Natural killer cell (primary cell): ENCODE measurements at regions not wholly inside any gene's neighbourhood (a gene's known extent, or its start where the extent isn't known, plus 50 kb on each side); places are given as distances from the start of the nearest gene placed in this dataset.

Experiments
- ATAC-seq, 3 donors: fragments of 150-1000 bp in 2 of 3; fragments of 200-7000 bp in 1 of 3; cut with Tn5 transposase; 1 replicate in 1 of 3; 2 replicates in 2 of 3; pipeline ENCODE4 v1.10.0; 2021; ENCODE audit warnings: mild to moderate bottlenecking in 2 of 3, moderate library complexity in 2 of 3
- DNase-seq, 2 donors: peaks; one replicate each; pipeline versions ENCODE4 v3.0.0 to v3.0.0-alpha.2; 2013 to 2021; ENCODE audit warnings: mixed read lengths in 1 of 2
- H3K27ac ChIP-seq: one replicate; pipeline ENCODE4 v1.5.1; 2013; ENCODE audit warnings: mild to moderate bottlenecking, low read length
- H3K27me3 ChIP-seq: one replicate; pipeline ENCODE4 v1.6.1; 2013; ENCODE audit warnings: low read length; ENCODE audit not compliant: control insufficient read depth, insufficient read depth
- H3K36me3 ChIP-seq: one replicate; pipeline ENCODE4 v1.6.1; 2013; ENCODE audit warnings: low read length; ENCODE audit not compliant: control insufficient read depth, insufficient read depth
- H3K4me1 ChIP-seq: one replicate; pipeline ENCODE4 v1.6.1; 2013; ENCODE audit warnings: low read length; ENCODE audit not compliant: control insufficient read depth, insufficient read depth
- H3K4me3 ChIP-seq: one replicate; pipeline ENCODE4 v1.5.1; 2013; ENCODE audit warnings: low read length
- H3K9me3 ChIP-seq: one replicate; pipeline ENCODE4 v1.6.1; 2013; ENCODE audit warnings: low read length; ENCODE audit not compliant: control insufficient read depth, insufficient read depth
- H3K27ac Mint-ChIP-seq, 2 donors: one replicate each; pipeline ENCODE4 v1.8.0; 2022; ENCODE audit warnings: mild to moderate bottlenecking in 2 of 2, mixed read lengths in 2 of 2, moderate library complexity in 1 of 2
- H3K27me3 Mint-ChIP-seq, 2 donors: one replicate each; pipeline ENCODE4 v1.8.0; 2022; ENCODE audit warnings: low read depth in 2 of 2, mixed read lengths in 2 of 2
- H3K36me3 Mint-ChIP-seq: one replicate; pipeline ENCODE4 v1.8.0; 2022; ENCODE audit warnings: mixed read lengths
- H3K4me1 Mint-ChIP-seq, 2 donors: one replicate each; pipeline ENCODE4 v1.8.0; 2022; ENCODE audit warnings: mixed read lengths in 2 of 2
- H3K4me3 Mint-ChIP-seq: one replicate; pipeline ENCODE4 v1.8.0; 2022; ENCODE audit warnings: mild to moderate bottlenecking, moderate library complexity, mixed read lengths
- H3K9me3 Mint-ChIP-seq, 2 donors: one replicate each; pipeline ENCODE4 v1.8.0; 2022; ENCODE audit warnings: mixed read lengths in 2 of 2
- WGBS: methylation state at CpG from one replicate; pipeline ENCODE4 v1.1.7; 2013; ENCODE audit warnings: missing lambda C conversion rate; ENCODE audit not compliant: insufficient coverage; 5-methylcytosine and 5-hydroxymethylcytosine counted together
- intact Hi-C: fragments of 100-400 bp; cut with micrococcal nuclease; formaldehyde crosslinking; loops from one replicate; pipeline ENCODE4 v1.14.2; 2022
- TF ChIP-seq, protein P1 (sequence below): fragments of 200-600 bp; IDR thresholded peaks from one replicate; pipeline ENCODE4 v1.8.0; 2022; ENCODE audit warnings: antibody characterized with exemption

DNA sequence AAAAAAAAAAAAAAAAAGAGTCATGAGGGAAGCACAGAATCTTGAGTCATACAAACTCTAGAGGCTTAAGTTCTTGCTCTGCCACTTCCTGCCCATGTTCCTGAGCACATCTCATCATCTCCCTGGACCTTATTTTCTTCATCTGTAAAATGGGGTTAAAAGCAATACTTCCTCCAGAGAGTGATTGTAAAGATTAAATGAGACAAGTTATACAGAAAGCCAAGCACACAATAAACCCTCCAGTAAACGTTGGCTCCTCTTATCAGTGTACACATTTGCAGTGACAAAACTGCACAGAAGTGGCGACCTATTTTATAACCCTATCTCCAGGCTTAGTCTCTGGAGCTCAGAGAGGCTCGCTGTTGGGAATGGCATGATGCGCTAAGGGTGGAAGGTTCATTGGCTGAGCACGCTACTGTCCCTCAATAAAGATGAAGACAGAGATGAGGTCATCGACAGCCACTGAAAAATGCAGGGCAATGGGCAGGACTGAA lies 82.1 kb downstream of the RRAGC start:
- no peak overlapping the region for H3K27ac Mint-ChIP-seq
- H3K27me3 ChIP-seq, result peaks cover 2% of the 10 kb centered on the region
- no peak overlapping the region for H3K4me3 Mint-ChIP-seq
- H3K36me3 Mint-ChIP-seq, result no peaks in the 10 kb centered on the region
- H3K9me3 Mint-ChIP-seq, result no peaks in the 10 kb centered on the region
- 80% methylated on average over 6 of the region's 6 CpGs for WGBS
- TF ChIP-seq, protein P1, sequence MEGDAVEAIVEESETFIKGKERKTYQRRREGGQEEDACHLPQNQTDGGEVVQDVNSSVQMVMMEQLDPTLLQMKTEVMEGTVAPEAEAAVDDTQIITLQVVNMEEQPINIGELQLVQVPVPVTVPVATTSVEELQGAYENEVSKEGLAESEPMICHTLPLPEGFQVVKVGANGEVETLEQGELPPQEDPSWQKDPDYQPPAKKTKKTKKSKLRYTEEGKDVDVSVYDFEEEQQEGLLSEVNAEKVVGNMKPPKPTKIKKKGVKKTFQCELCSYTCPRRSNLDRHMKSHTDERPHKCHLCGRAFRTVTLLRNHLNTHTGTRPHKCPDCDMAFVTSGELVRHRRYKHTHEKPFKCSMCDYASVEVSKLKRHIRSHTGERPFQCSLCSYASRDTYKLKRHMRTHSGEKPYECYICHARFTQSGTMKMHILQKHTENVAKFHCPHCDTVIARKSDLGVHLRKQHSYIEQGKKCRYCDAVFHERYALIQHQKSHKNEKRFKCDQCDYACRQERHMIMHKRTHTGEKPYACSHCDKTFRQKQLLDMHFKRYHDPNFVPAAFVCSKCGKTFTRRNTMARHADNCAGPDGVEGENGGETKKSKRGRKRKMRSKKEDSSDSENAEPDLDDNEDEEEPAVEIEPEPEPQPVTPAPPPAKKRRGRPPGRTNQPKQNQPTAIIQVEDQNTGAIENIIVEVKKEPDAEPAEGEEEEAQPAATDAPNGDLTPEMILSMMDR, result no peak
- no peaks in the 10 kb centered on the region for H3K4me1 ChIP-seq
- peaks cover 18 to 19% of the 10 kb centered on the region in 2 donors for H3K27me3 Mint-ChIP-seq
- DNase-seq (no peak), ATAC-seq (no peak)
- H3K4me3 ChIP-seq, result no peak overlapping the region
- no peaks in the 10 kb centered on the region for H3K9me3 ChIP-seq
- intact Hi-C loops, result no loop called here
- no peaks in the 10 kb centered on the region for H3K4me1 Mint-ChIP-seq
- H3K27ac ChIP-seq, result no peak overlapping the region
- H3K36me3 ChIP-seq, result no peaks in the 10 kb centered on the region

DNA sequence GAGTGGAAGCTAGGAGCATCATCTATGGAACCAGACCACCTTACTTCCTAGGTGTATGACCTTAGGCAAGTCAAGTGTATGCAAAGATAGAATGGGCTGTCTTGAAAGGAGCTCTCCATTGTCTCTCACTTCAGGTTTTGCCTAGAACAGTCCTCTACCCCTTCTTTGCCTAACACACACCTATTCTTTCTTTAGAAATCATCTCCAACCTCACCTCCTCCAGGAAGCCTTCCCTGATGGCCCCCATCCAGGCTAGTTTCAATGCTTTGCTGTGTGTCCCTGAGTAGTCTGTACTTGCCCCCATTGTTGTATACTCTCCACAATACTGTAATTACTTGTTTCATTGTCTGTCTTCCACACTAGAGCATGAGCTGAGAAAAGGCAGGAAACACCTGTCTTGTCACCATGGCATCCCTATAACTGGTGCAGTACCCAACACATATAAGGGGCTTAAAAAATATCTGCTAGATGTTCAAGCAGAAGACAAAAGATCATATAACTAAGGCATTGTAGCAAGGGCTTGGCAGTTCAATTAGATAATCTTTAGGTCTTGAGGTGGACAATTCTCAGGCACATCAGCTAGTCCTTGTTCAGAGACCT lies 83.0 kb downstream of the RRAGC start:
- ATAC-seq, result no peak
- TF ChIP-seq, protein P1, result no peak

DNA sequence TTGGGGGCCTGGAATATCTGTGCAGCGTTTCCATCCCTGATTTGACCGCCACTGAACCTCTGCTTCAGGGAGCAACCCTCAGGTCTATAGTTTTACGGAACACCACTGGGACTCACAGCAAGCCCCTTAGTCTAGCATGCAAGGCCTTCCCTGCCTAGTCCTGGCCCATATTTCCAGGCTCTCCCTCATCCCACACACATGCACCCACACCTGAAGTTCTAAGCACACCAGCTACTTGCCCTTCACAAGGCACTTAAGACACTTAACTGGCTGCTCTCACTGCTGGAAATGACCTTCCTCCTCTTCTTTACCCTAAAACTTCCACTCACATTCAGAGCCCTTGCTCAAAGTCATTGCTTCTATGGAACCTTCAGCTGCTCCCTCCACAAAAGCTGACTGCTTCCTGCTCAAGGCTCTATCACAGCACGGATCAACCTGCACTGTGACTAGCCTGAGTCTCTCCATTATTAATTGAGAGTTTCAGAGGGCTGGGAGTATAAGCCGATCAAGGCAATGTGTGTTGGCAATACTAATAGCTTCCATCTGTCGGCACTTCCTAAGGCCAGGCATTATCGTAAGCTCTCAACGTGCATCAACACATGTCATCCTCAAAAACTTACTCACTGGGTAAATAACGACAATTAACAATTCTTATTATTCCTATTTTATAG lies 84.3 kb downstream of the RRAGC start:
- H3K9me3 Mint-ChIP-seq, result no peaks in the 10 kb centered on the region
- Histone ChIP-seq H3K27ac (no peak overlapping the region), H3K4me1 (no peaks in the 10 kb centered on the region), H3K9me3 (no peaks in the 10 kb centered on the region), H3K4me3 (no peak overlapping the region), H3K27me3 (no peaks in the 10 kb centered on the region), H3K36me3 (no peaks in the 10 kb centered on the region)
- TF ChIP-seq, protein P1, result no peak
- H3K36me3 Mint-ChIP-seq, result no peaks in the 10 kb centered on the region
- intact Hi-C loops, result no loop called here
- H3K27ac Mint-ChIP-seq, result no peak overlapping the region
- ATAC-seq (no peak), DNase-seq (no peak)
- H3K4me3 Mint-ChIP-seq, result no peak overlapping the region
- no peaks in the 10 kb centered on the region for H3K4me1 Mint-ChIP-seq
- WGBS, result 93% methylated on average over 9 of the region's 9 CpGs
- H3K27me3 Mint-ChIP-seq, result peaks cover 0 to 9% of the 10 kb centered on the region in 2 donors

More for the DNA sequence above, 83.0 kb downstream of the RRAGC start:
- H3K9me3 ChIP-seq, result no peaks in the 10 kb centered on the region
- no peak overlapping the region for H3K27ac Mint-ChIP-seq
- H3K4me3 ChIP-seq, result no peak overlapping the region
- H3K4me1 ChIP-seq, result no peaks in the 10 kb centered on the region
- no peaks in the 10 kb centered on the region for H3K4me1 Mint-ChIP-seq
- H3K27me3 ChIP-seq, result peaks cover 1% of the 10 kb centered on the region
- H3K4me3 Mint-ChIP-seq, result no peak overlapping the region
- intact Hi-C loops, result no loop called here
- H3K36me3 Mint-ChIP-seq, result no peaks in the 10 kb centered on the region
- no peaks in the 10 kb centered on the region for H3K36me3 ChIP-seq
- no peak for DNase-seq
- no peaks in the 10 kb centered on the region for H3K9me3 Mint-ChIP-seq
- H3K27me3 Mint-ChIP-seq, result peaks cover 8 to 12% of the 10 kb centered on the region in 2 donors
- H3K27ac ChIP-seq, result no peak overlapping the region

- 58% methylated on average over 2 of the region's 2 CpGs for WGBS
- no peaks in the 10 kb centered on the region for H3K4me1 ChIP-seq
- H3K36me3 Mint-ChIP-seq, result no peaks in the 10 kb centered on the region
- H3K27me3 ChIP-seq, result no peaks in the 10 kb centered on the region
- H3K9me3 ChIP-seq, result no peaks in the 10 kb centered on the region
- H3K4me1 Mint-ChIP-seq, result no peaks in the 10 kb centered on the region
- H3K36me3 ChIP-seq, result no peaks in the 10 kb centered on the region
- ATAC-seq, result no peak
- DNase-seq, result no peak
- H3K4me3 ChIP-seq, result no peak overlapping the region
- no peak overlapping the region for H3K27ac Mint-ChIP-seq
- H3K4me3 Mint-ChIP-seq, result no peak overlapping the region
- H3K27me3 Mint-ChIP-seq, result peaks cover 0 to 9% of the 10 kb centered on the region in 2 donors
- intact Hi-C loops, result no loop called here
- TF ChIP-seq, protein P1, result no peak
- H3K9me3 Mint-ChIP-seq, result no peaks in the 10 kb centered on the region
- no peak overlapping the region for H3K27ac ChIP-seq
These were observed 86.1 kb downstream of the RRAGC start for GRCh38 chr1:38773483-38773882.
